ENCODE measurements at regions not wholly inside any gene's neighbourhood (a gene's known extent, or its start where the extent isn't known, plus 50 kb on each side); places are given as distances from the start of the nearest gene placed in this dataset.

DNA sequence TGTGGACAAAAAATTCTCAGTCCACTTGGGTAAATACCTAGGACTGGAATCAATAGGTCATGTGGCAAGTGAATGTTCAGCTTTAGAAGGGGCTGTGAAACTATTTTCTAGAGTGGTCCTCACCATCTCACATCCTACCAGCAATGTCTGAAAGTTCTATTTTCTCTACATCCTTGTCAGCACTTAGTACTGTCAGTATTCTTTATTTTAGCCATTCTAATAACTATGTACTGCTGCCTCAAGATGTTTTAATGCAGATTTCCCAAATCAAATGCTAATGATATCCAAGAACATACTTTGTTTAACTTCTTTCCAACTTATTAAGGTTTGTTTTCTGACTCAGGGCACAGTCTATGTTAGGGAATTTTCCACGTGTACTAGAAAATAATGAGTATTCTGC, 317.0 kb downstream of the BRD1 start:
- no peak for DNase-seq (ENCODE audit: low read depth, low spot score)

DNA sequence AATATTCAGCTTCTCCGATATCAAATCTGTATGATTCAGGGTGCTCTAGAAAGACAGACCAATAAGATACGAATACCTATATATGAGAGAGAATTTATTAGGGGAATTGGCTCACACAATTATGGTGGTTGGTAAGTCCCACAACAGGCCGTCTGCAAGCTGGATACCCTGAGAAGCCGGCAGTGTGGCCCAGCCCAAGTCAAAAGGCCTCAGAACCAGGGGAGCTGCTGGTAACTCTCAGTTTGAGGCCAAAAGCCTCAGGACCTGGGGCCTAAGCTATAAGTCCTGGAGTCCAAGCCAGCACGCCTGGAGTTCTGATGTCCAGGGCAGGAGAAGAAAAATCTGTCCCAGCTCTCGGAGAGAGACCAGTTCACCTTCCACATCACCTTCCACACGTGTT, 318.7 kb downstream of the BRD1 start:
- DNase-seq (ENCODE audit: low read depth, low spot score): no peak

DNA sequence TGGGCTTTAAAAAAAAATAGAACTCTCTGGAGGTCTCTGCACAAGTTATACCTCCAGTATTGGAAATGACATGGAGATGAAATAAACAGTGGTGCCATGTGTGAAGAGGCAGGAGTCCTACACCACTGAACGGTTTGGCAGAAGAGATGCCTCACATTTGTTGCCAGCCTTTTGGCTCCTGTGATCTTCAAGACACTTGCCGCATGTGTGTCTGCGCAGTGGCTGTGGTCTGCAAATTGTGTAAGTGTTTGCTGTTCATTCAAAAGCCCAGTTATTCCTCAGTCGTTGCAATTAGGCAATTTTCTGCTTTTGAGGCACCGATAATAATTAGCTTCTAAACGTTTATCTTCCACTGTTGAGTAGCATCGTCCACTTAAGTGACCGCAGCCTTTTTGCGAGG, 319.1 kb downstream of the BRD1 start:
- no peak for DNase-seq (ENCODE audit: low read depth, low spot score)

DNA sequence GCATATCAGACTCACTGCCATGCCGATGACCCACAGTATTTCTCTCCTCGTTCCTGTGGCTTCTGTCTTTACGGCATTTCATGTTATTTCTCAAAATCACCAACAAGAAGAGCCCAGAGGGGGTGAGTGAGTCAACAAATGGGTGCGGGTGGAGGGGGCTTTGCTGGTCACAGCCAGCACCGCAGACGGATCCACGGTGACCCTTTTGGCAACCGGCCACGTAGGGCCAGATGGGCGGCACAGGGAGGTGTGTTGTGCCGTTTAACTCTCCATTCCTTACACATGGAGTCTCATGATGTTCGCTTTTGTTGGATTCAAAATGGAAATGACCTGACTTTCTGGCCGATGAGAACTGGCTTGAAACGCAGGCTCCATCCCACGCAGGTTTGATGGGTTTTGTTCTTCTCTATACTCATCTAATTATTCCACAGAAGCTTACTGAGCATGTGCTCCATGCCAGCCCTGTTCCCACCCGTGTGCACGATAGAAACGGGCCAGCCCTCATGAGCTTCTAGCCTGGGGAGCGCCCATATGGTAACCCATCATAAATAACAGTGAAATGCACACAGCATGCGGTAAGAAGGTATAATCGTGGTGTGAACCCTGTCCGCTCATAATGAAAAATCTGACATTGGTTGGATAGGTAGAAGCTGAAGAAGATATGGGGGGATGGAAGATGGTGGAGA, 319.9 kb downstream of the BRD1 start:
- DNase-seq (ENCODE audit: low read depth, low spot score): no peak

- DNase-seq (ENCODE audit: low read depth, low spot score): no peak
These were observed 321.7 kb downstream of the BRD1 start for GRCh38 chr22:49506010-49506400.

GRCh38 chr22:49505337-49506009, 322.2 kb downstream of the BRD1 start:
- no peak for DNase-seq (ENCODE audit: low read depth, low spot score)

DNA sequence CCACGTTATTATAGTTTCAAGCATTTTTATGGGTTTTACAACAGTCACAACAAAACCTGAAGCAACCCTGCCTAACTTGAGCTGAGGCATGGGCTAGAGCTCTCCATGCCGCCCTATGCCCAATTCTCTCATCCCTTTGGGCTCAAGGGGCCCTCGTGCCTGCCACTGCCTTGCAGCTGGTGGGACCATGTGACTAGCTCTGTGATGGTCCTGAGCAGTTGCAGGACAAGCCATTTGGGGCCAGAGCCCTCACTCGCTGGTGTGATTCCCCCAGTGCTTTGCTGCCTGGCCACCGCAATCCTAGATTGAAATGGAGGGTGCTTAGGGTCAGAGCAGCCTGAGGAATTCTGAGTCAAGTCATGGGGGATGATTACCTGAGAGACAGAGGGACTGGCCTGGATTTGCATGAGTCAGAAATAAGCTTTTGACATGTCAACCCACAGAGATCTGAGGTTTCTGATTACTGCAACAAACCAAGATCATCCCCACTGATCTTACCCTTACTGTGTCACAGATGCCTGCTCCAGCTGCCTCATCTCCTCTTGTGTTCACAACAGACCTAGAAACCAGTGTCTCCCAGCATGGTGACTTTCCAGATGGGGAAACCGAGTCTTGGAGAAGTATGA, 323.7 kb downstream of the BRD1 start:
- no peak for DNase-seq (ENCODE audit: low read depth, low spot score)

GRCh38 chr22:49503321-49503720, 324.4 kb downstream of the BRD1 start:
- DNase-seq (ENCODE audit: low read depth, low spot score): no peak

DNA sequence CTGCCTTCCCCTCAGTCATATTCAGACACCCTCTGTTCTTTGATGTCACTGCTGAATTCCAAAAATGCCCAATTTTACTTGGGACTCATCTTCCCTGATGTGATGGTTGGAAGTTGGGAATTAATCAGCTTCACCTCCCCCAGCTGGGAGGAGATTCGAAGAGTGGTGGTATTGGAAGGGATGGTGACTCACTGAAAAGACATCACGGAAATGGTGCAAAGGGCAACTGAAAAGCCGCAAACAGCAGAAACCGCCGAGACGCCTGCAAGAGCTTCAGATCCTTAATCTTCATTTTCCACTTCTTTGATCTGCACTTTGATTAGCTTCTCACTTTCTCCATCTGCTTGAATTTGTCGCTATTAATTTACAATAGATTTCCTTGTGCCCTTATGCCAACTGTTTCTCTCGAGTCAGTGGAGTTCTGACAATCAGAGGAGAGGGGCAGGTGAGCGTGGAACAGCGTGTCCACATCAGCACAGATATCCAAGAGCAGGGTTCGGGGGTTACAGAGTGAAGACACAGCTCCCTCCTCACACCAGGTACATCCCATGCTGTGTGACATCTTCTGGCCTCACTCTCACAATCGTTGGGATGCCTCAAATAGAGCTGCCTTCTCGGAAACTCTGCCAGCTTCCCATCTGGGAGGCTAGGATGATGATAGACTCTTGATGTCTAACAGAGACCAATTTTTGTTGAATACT, 325.4 kb downstream of the BRD1 start:
- no peak for DNase-seq (ENCODE audit: low read depth, low spot score)

GRCh38 chr22:49500942-49501395, 326.7 kb downstream of the BRD1 start:
- no peak for DNase-seq (ENCODE audit: low read depth, low spot score)

- no peak for DNase-seq (ENCODE audit: low read depth, low spot score)
These were observed 327.6 kb downstream of the BRD1 start for GRCh38 chr22:49500076-49500460.

DNA sequence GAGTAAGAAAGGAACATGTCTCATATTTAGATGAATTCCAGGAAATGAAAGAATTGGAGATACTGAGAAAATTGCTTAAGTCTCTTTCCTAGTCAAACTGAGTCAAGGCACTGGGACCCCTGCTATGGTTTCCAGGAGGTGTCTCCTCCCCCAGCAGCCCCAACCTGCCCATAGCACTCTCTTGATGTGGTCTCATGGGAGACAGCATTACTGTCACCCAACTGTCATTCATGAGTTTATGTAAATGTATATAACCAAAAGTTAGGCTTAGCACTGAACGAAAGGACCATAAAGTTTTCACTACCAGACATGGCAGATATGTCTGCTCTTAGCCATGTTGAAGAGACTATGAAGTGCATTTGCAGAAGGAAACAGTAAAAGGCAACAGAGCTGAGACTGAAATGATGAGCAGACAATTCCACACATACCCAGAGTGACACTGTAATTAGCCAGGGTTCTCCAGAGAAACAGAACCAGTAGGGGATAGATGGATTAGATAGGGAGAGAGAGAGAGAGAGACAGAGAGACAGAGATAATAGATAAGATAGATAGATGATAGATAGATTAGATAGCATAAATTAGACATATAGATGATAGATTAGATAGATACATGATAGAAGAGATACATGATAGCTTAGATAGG, 328.1 kb downstream of the BRD1 start:
- no peak for DNase-seq (ENCODE audit: low read depth, low spot score)

DNA sequence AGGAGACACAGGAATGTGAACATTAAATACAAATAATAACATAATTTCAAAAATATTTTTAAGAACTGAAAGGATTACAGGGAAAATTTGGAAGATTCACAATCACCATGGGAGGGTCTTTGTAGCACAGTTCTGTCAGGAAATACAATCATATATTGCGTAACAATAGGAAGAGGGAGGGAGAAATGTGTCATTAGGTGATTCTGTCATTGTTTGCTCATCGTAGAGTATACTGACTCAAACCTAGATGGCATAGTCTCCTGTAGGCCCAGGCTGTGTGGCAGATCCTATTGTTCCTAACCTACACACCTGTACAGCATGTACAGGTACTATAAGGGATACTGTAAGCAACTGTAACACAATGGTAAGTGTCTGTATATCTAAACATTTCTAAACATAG, 330.4 kb downstream of the BRD1 start:
- DNase-seq (ENCODE audit: low read depth, low spot score): no peak

DNA sequence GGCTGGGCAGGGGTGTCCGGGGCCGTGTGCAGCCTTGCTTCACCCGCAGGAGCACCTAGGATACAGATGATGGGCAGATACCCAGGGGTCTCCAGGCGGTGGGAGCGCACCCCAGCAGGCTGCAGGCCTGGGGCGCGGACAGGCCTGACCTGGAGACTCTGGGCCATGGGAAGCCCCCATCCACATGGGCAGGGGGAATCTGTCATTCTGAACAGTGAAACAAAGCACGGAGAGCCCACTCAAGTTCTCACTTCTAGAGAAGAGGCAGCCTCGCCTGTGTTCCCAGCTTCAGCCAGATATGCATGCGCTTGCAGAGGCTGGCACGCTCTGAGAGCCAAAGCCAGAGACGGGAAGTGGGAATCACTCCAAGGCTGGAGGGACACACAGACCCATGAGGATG, 333.1 kb downstream of the BRD1 start:
- DNase-seq (ENCODE audit: low read depth, low spot score): no peak

GRCh38 chr22:49492741-49493251, 334.9 kb downstream of the BRD1 start:
- no peak for DNase-seq (ENCODE audit: low read depth, low spot score)

GRCh38 chr22:49492308-49492707, 335.4 kb downstream of the BRD1 start:
- DNase-seq (ENCODE audit: low read depth, low spot score): no peak

GRCh38 chr22:49491726-49492125, 335.9 kb downstream of the BRD1 start:
- DNase-seq (ENCODE audit: low read depth, low spot score): no peak

DNA sequence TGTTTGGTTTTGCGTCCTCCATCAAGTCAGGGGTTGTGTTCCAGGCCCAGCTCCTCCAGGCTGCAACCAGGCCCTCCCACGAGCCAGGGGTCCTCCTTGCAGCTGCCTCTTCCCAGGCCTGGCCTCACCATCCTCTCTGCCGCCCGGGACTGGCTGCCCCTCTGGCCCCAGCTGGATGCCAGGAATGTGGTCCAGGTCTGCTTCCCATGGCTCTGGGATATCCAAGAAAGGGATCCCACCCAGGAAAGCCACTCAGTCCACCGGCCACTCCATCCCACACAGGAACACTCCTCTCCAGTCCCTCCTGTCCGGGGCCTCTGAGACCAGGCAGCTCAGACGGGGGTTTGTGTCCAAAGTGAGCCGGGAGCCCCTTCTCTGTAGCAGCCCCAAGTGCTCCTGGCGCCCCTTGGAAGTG, 336.4 kb downstream of the BRD1 start:
- no peak for DNase-seq (ENCODE audit: low read depth, low spot score)

- DNase-seq (ENCODE audit: low read depth, low spot score): no peak
These were observed 337.0 kb downstream of the BRD1 start for GRCh38 chr22:49490692-49491091.

DNA sequence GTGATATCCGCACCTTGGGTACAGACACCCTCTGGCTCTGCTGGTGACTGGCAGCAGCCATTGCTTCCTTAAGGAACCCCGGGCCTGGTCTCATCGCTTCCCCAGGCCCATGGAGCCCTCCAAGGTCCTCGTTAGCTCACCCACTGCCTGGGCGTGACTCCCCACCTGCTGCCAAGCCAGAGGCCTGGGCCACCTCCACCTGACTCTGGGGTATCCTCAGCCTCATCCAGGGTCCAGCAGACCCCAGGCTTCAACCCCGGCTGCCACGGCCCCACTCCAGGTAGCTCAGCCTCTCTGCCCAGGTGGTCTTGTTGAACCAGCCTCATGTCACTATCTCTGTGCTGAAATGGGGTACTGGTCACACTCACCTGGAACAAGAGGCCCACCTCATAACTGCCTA, 337.9 kb downstream of the BRD1 start:
- no peak for DNase-seq (ENCODE audit: low read depth, low spot score)

DNA sequence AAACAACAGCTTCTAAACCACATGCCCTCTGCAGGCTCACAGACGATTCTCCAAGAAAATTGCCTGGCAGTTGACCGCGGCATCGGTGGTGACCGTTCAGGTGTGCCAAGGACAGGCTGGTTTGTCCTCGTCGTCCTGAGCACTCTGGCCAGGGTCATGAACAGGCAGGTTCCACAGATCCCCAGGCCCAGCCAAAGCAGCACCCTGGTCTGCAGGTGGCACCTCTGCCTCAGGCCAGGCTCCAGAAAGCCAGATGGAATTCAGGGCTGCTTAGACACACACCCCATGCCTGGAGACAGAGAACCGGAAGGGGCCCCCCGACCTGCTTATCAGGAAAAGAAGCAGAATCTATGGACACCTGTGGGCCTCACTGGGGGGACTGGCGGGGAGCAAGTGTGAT, 338.7 kb downstream of the BRD1 start:
- DNase-seq (ENCODE audit: low read depth, low spot score): no peak

GRCh38 chr22:49487950-49488349, 339.7 kb downstream of the BRD1 start:
- DNase-seq (ENCODE audit: low read depth, low spot score): no peak
